K562 (cell line): ENCODE measurements at regions not wholly inside any gene's neighbourhood (a gene's known extent, or its start where the extent isn't known, plus 50 kb on each side); places are given as distances from the start of the nearest gene placed in this dataset.

Experiments used
- ATAC-seq: fragments of 200-7000 bp; cut with Tn5 transposase; 3 replicates; pipeline ENCODE4 v1.9.1; 2020; ENCODE audit warnings: moderate library complexity
- BruUV-seq: library from RNA; stranded (reverse); fragments of 400-500 nt; replicated peaks from 2 replicates; lab custom pipeline; 2021; lab: Mats Ljungman, UMichigan
- CTCF ChIA-PET: fragments of 300-600 bp; formaldehyde crosslinking; extraction: SDS; loops from one replicate; lab custom pipeline; 2021; ENCODE audit warnings: low intra/inter-chr PET ratio; lab: Yijun Ruan, JAX
- POLR2A ChIA-PET: fragments of 300-600, 350-650 bp; sonication (Branson Sonifier 250); formaldehyde crosslinking; extraction: SDS; loops from one replicate; lab custom pipeline; 2021; ENCODE audit warnings: antibody characterized with exemption, inconsistent platforms; lab: Yijun Ruan, JAX
- DNase-seq, 4 experiments: peaks; one replicate each; pipeline versions ENCODE4 v3.0.0 to v3.0.0-alpha.2; 2011 to 2018; ENCODE audit warnings: low spot score in 3 of 4, mixed read lengths in 3 of 4; ENCODE audit errors: extremely low read depth in 1 of 4
- FAIRE-seq: peaks from 2 replicates; lab custom pipeline; 2011; peaks lifted over from hg19 to GRCh38; lab: Jason Lieb, UNC
- H2AFZ ChIP-seq: 2 replicates; pipeline ENCODE4 v1.6.0; 2011; ENCODE audit warnings: low read depth, low read length, control low read depth, inconsistent platforms
- H3K27ac ChIP-seq: fragments of 200-600 bp; 3 replicates; pipeline ENCODE4 v1.8.0; 2011; ENCODE audit warnings: low read depth, mild to moderate bottlenecking, control low read depth, inconsistent platforms, low read length, moderate library complexity, mixed read lengths; ENCODE audit errors: extremely low read depth
- H3K27me3 ChIP-seq, 2 experiments: fragments of 300-600 bp in 1 of 2; 2 replicates in 1 of 2; 3 replicates in 1 of 2; pipeline versions ENCODE4 v1.6.0 to v1.8.0; 2011; ENCODE audit warnings: inconsistent platforms in 2 of 2, low read length in 2 of 2, mild to moderate bottlenecking in 1 of 2, mixed read lengths in 1 of 2, moderate library complexity in 1 of 2; ENCODE audit not compliant: control insufficient read depth in 2 of 2, insufficient read depth in 2 of 2
- H3K36me3 ChIP-seq: fragments of 300-600 bp; 3 replicates; pipeline ENCODE4 v1.8.0; 2011; ENCODE audit warnings: mild to moderate bottlenecking, low read length, inconsistent platforms; ENCODE audit not compliant: control insufficient read depth, insufficient read depth
- H3K4me1 ChIP-seq, 2 experiments: fragments of 200-600 bp in 1 of 2; replicated peaks in 1 of 2; 2 replicates in 1 of 2; 3 replicates in 1 of 2; pipeline versions ENCODE4 v1.5.1 to v1.8.0; 2011; ENCODE audit warnings: inconsistent platforms in 2 of 2, low read length in 2 of 2, mild to moderate bottlenecking in 1 of 2, mixed read lengths in 1 of 2, moderate library complexity in 1 of 2; ENCODE audit not compliant: control insufficient read depth in 2 of 2, insufficient read depth in 2 of 2
- H3K4me2 ChIP-seq: 2 replicates; pipeline ENCODE4 v1.6.1; 2011; ENCODE audit warnings: low read length, control low read depth, inconsistent platforms, mixed read lengths; ENCODE audit not compliant: insufficient read depth
- H3K4me3 ChIP-seq: fragments of 200-600 bp; sonication (generic), shearing (Covaris generic); 2 replicates; pipeline ENCODE4 v1.5.1; 2016; ENCODE audit warnings: control low read depth, inconsistent platforms
- H3K79me2 ChIP-seq: fragments of 200-600 bp; 3 replicates; pipeline ENCODE4 v1.8.0; 2011; ENCODE audit warnings: low read length, inconsistent platforms; ENCODE audit not compliant: control insufficient read depth, insufficient read depth
- H3K9ac ChIP-seq, 2 experiments: 2 replicates each; pipeline versions ENCODE4 v1.6.0 to v1.6.1; 2011; ENCODE audit warnings: low read depth in 2 of 2, low read length in 2 of 2, control low read depth in 1 of 2, inconsistent platforms in 1 of 2, mild to moderate bottlenecking in 1 of 2, mixed read lengths in 1 of 2; ENCODE audit not compliant: insufficient read depth in 1 of 2
- H3K9me1 ChIP-seq: one replicate; pipeline ENCODE4 v1.6.0; 2011; ENCODE audit warnings: inconsistent platforms, mild to moderate bottlenecking, low read length, moderate library complexity; ENCODE audit not compliant: control insufficient read depth, insufficient read depth
- H3K9me3 ChIP-seq: replicated peaks from 2 replicates; pipeline ENCODE4 v1.5.1; 2011; ENCODE audit warnings: low read depth, low read length, inconsistent platforms; ENCODE audit not compliant: control insufficient read depth, insufficient read depth
- H4K20me1 ChIP-seq: replicated peaks from 2 replicates; pipeline ENCODE4 v1.6.1; 2011; ENCODE audit warnings: low read length, inconsistent platforms, mixed read lengths; ENCODE audit not compliant: control insufficient read depth, insufficient read depth
- DNMT1 ChIP-seq: fragments of 450-650 bp; IDR thresholded peaks from 2 replicates; pipeline ENCODE4 v1.6.1; 2016; ENCODE audit warnings: antibody characterized with exemption, mild to moderate bottlenecking
- E2F1 ChIP-seq: sonication (generic); formaldehyde crosslinking; IDR thresholded peaks from 2 replicates; pipeline ENCODE4 v1.8.1; 2023; ENCODE audit warnings: mild to moderate bottlenecking, missing genetic modification reagents, moderate library complexity
- E2F4 ChIP-seq: sonication (generic); formaldehyde crosslinking; IDR thresholded peaks from 2 replicates; pipeline ENCODE4 v1.8.0; 2022; ENCODE audit warnings: mild to moderate bottlenecking, low read depth, missing genetic modification reagents
- GABPA ChIP-seq: fragments of 200-800 bp; sonication (Bioruptor generic); conservative IDR thresholded peaks from 2 replicates; pipeline ENCODE4 v1.6.1; 2016; ENCODE audit warnings: low read depth, missing genetic modification characterization, missing compliant biosample characterization
- NFXL1 ChIP-seq: fragments of 450-650 bp; formaldehyde crosslinking; IDR thresholded peaks from 2 replicates; pipeline ENCODE4 v1.4.0; 2021; ENCODE audit warnings: mild to moderate bottlenecking
- NR1H2 ChIP-seq: sonication (generic); formaldehyde crosslinking; IDR thresholded peaks from 2 replicates; pipeline ENCODE4 v1.4.0; 2020; ENCODE audit warnings: mild to moderate bottlenecking, missing genetic modification reagents
- WGBS: fragments of 100-300 bp; shearing (Covaris generic); methylation state at CpG from one replicate; pipeline ENCODE4 v1.1.6; 2016; ENCODE audit warnings: low coverage, mixed read lengths; ENCODE audit not compliant: insufficient coverage; ENCODE audit errors: missing lambda C conversion rate; 5-methylcytosine and 5-hydroxymethylcytosine counted together
- in situ Hi-C: fragments of 300-500 bp; cut with MboI; formaldehyde crosslinking; loops from 4 replicates; pipeline ENCODE4 v1.15.0; 2018; ENCODE audit warnings: inconsistent platforms, mixed read lengths
- intact Hi-C: fragments of 100-400 bp; cut with micrococcal nuclease; formaldehyde crosslinking; loops from 2 replicates; pipeline ENCODE4 v1.14.2; 2022

DNA sequence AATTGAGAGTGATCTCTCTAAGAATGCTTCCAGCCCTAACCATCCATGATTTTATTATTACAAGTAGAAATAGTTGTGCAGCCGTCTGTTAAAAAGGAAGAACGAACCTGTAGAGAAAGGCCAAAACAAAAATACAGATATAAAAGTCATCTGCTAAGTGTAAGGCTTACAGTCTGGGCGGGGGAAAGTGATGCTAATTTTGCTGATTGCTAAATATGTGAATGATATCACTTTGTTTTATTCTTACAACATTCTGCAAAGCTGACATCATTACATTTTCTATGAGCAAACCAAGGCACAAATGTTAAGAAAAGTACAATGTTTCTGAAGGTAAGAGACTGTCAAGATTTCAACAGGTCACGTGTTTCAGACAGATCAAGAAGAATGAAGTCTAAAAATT lies 101.5 kb upstream of the RAP1B start:
- H4K20me1 ChIP-seq, result no peaks in the 10 kb centered on the region
- no peak overlapping the region for H3K27ac ChIP-seq
- WGBS, result 10% methylated on average over 4 of the region's 4 CpGs
- H2AFZ ChIP-seq, result no peak overlapping the region
- no peak for ATAC-seq
- H3K9me1 ChIP-seq, result no peaks in the 10 kb centered on the region
- intact Hi-C loops (no loop called here), in situ Hi-C loops (no loop called here)
- no peak for DNase-seq
- no peak for TF ChIP-seq E2F1
- TF ChIP-seq NR1H2, result no peak
- TF ChIP-seq E2F4 (CRISPR knock-in tag), result no peak
- TF ChIP-seq NFXL1 (CRISPR knock-in tag), result no peak
- TF ChIP-seq DNMT1, result no peak
- no peak for TF ChIP-seq GABPA
- H3K4me3 ChIP-seq, result no peak overlapping the region
- FAIRE-seq, result no peak
- no peak overlapping the region for H3K9ac ChIP-seq
- H3K27me3 ChIP-seq, result peaks cover 0 to 5% of the 10 kb centered on the region in 2 experiments; a peak in 1 of 5 replicates
- H3K9me3 ChIP-seq, result no peaks in the 10 kb centered on the region
- BruUV-seq, result no TSS peak
- ChIA-PET POLR2A (interaction anchor here (0.6 kb wide), 1 partner anchor 143 kb away, joined by 3 read pairs; no protein-coding TSS in a partner anchor), CTCF (no interaction called here)
- H3K4me2 ChIP-seq, result no peak overlapping the region
- H3K79me2 ChIP-seq, result no peaks in the 10 kb centered on the region
- H3K36me3 ChIP-seq, result no peaks in the 10 kb centered on the region
- no peaks in the 10 kb centered on the region; a peak in 1 of 5 replicates for H3K4me1 ChIP-seq
